ENCODE measurements at regions not wholly inside any gene's neighbourhood (a gene's known extent, or its start where the extent isn't known, plus 50 kb on each side); places are given as distances from the start of the nearest gene placed in this dataset.

GRCh38 chr2:208571764-208572131 lies 165.2 kb downstream of the PTH2R start:
- TF ChIP-seq CTCF (conservative IDR thresholded peaks at IDR 0.05; ENCODE audit: low read depth, low read length) (no peak), EZH2phosphoT487 (IDR thresholded peaks at IDR 0.05; ENCODE audit: borderline replicate concordance, low read length) (no peak), EZH2 (IDR thresholded peaks at IDR 0.05; ENCODE audit: low read length, unreplicated experiment) (no peak)

All from PC-3 (cell line).